ENCODE measurements at regions not wholly inside any gene's neighbourhood (a gene's known extent, or its start where the extent isn't known, plus 50 kb on each side); places are given as distances from the start of the nearest gene placed in this dataset.

GRCh38 chr3:162125790-162126189 lies 629.2 kb downstream of the OTOL1 start:
- DNase-seq (ENCODE audit: low read depth) = no peak

- DNase-seq (ENCODE audit: low read depth) = no peak
Observed at GRCh38 chr3:162130582-162130981, 634.0 kb downstream of the OTOL1 start.

GRCh38 chr3:162132981-162133380 lies 636.4 kb downstream of the OTOL1 start:
- DNase-seq (ENCODE audit: low read depth) = no peak

- no peak for DNase-seq (ENCODE audit: low read depth)
Observed at GRCh38 chr3:162134571-162134970, 638.0 kb downstream of the OTOL1 start.

- DNase-seq (ENCODE audit: low read depth) = no peak
Observed at GRCh38 chr3:162136136-162136535, 639.5 kb downstream of the OTOL1 start.

GRCh38 chr3:162138509-162138908 lies 641.9 kb downstream of the OTOL1 start:
- DNase-seq (ENCODE audit: low read depth) = no peak

GRCh38 chr3:162139841-162140240 lies 643.2 kb downstream of the OTOL1 start:
- no peak for DNase-seq (ENCODE audit: low read depth)

GRCh38 chr3:162141272-162141791 lies 644.7 kb downstream of the OTOL1 start:
- peak; percentile 79 for DNase-seq (ENCODE audit: low read depth)

GRCh38 chr3:162142511-162142910 lies 645.9 kb downstream of the OTOL1 start:
- peak; percentile 62 for DNase-seq (ENCODE audit: low read depth)

- DNase-seq (ENCODE audit: low read depth) = no peak
Observed at GRCh38 chr3:162143180-162143579, 646.6 kb downstream of the OTOL1 start.

GRCh38 chr3:162147996-162148395 lies 651.4 kb downstream of the OTOL1 start:
- DNase-seq (ENCODE audit: low read depth) = no peak

GRCh38 chr3:162150790-162151189 lies 654.2 kb downstream of the OTOL1 start:
- no peak for DNase-seq (ENCODE audit: low read depth)

GRCh38 chr3:162152636-162153035 lies 656.0 kb downstream of the OTOL1 start:
- no peak for DNase-seq (ENCODE audit: low read depth)

GRCh38 chr3:162161595-162161994 lies 665.0 kb downstream of the OTOL1 start:
- no peak for DNase-seq (ENCODE audit: low read depth)

- no peak for DNase-seq (ENCODE audit: low read depth)
Observed at GRCh38 chr3:162165346-162165745, 668.7 kb downstream of the OTOL1 start.

- DNase-seq (ENCODE audit: low read depth) = no peak
Observed at GRCh38 chr3:162166543-162166942, 669.9 kb downstream of the OTOL1 start.

- DNase-seq (ENCODE audit: low read depth) = no peak
Observed at GRCh38 chr3:162168715-162169114, 672.1 kb downstream of the OTOL1 start.

GRCh38 chr3:162170581-162170980 lies 674.0 kb downstream of the OTOL1 start:
- DNase-seq (ENCODE audit: low read depth) = no peak

GRCh38 chr3:162171970-162172369 lies 675.4 kb downstream of the OTOL1 start:
- no peak for DNase-seq (ENCODE audit: low read depth)

GRCh38 chr3:162175145-162175544 lies 678.5 kb downstream of the OTOL1 start:
- no peak for DNase-seq (ENCODE audit: low read depth)

- no peak for DNase-seq (ENCODE audit: low read depth)
Observed at GRCh38 chr3:162175878-162176277, 679.3 kb downstream of the OTOL1 start.

- DNase-seq (ENCODE audit: low read depth) = no peak
Observed at GRCh38 chr3:162183440-162183839, 686.8 kb downstream of the OTOL1 start.

- DNase-seq (ENCODE audit: low read depth) = no peak
Observed at GRCh38 chr3:162192340-162193029, 695.9 kb downstream of the OTOL1 start.

Measured in HS-27A (cell line).